PC-9 (cell line): ENCODE measurements at regions not wholly inside any gene's neighbourhood (a gene's known extent, or its start where the extent isn't known, plus 50 kb on each side); places are given as distances from the start of the nearest gene placed in this dataset.

ENCODE experiments used
- BruUV-seq: library from RNA; stranded (reverse); fragments of 400-500 nt; replicated peaks from 2 replicates; lab custom pipeline; 2021; lab: Mats Ljungman, UMichigan
- CTCF ChIA-PET: fragments of 300-600 bp; sonication (Branson Sonifier 250); formaldehyde crosslinking; loops from one replicate; lab custom pipeline; 2022; ENCODE audit warnings: antibody characterized with exemption; lab: Charles Lee
- POLR2A ChIA-PET: fragments of 300-600 bp; sonication (Branson Sonifier 250); formaldehyde crosslinking; loops from one replicate; lab custom pipeline; 2022; ENCODE audit warnings: antibody characterized with exemption; ENCODE audit not compliant: unreplicated experiment; lab: Charles Lee
- DNase-seq, 2 experiments: peaks; one replicate each; pipeline versions ENCODE4 v3.0.0 to v3.0.0-alpha.2; 2015 to 2022; ENCODE audit warnings: mixed read lengths in 1 of 2
- H2AFZ ChIP-seq: fragments of 200-600 bp; sonication (generic); 2 replicates; pipeline ENCODE4 v1.8.1; 2017; ENCODE audit warnings: antibody characterized with exemption
- H3F3A ChIP-seq: fragments of 200-600 bp; sonication (generic); 2 replicates; pipeline ENCODE4 v1.8.1; 2017; ENCODE audit warnings: antibody characterized with exemption, mild to moderate bottlenecking, low read depth; ENCODE audit not compliant: insufficient read depth
- H3K27ac ChIP-seq: fragments of 200-600 bp; sonication (generic); 2 replicates; pipeline ENCODE4 v1.6.1; 2016; ENCODE audit warnings: mixed run types
- H3K27me3 ChIP-seq: fragments of 200-600 bp; sonication (generic); 2 replicates; pipeline ENCODE4 v1.6.1; 2016; ENCODE audit warnings: low read depth, mixed run types; ENCODE audit not compliant: insufficient read depth
- H3K36me3 ChIP-seq: fragments of 200-600 bp; sonication (generic); 2 replicates; pipeline ENCODE4 v1.6.1; 2016; ENCODE audit warnings: low read depth, mixed run types
- H3K4me1 ChIP-seq: fragments of 200-600 bp; sonication (generic); replicated peaks from 2 replicates; pipeline ENCODE4 v1.6.1; 2016; ENCODE audit warnings: mixed run types; ENCODE audit not compliant: insufficient read depth
- H3K4me2 ChIP-seq: fragments of 200-600 bp; sonication (generic); 2 replicates; pipeline ENCODE4 v1.6.1; 2017; ENCODE audit warnings: mixed run types
- H3K4me3 ChIP-seq: fragments of 200-600 bp; sonication (generic); 2 replicates; pipeline ENCODE4 v1.6.1; 2016; ENCODE audit warnings: mixed run types
- H3K79me2 ChIP-seq: fragments of 200-600 bp; sonication (generic); 2 replicates; pipeline ENCODE4 v1.6.1; 2017; ENCODE audit warnings: low read depth, mixed run types
- H3K9me2 ChIP-seq: fragments of 200-600 bp; sonication (generic); 2 replicates; pipeline ENCODE4 v1.8.1; 2017; ENCODE audit warnings: mild to moderate bottlenecking; ENCODE audit not compliant: insufficient read depth
- H3K9me3 ChIP-seq: fragments of 200-600 bp; sonication (generic); 2 replicates; pipeline ENCODE4 v1.8.1; 2016; ENCODE audit warnings: low read depth; ENCODE audit not compliant: insufficient read depth
- H4K20me1 ChIP-seq: fragments of 200-600 bp; sonication (generic); 2 replicates; pipeline ENCODE4 v1.8.1; 2017; ENCODE audit not compliant: insufficient read depth
- CTCF ChIP-seq: fragments of 200-600 bp; sonication (generic); conservative IDR thresholded peaks from 2 replicates; pipeline ENCODE4 v1.6.1; 2017; ENCODE audit warnings: mixed run types, antibody characterized with exemption, mild to moderate bottlenecking, moderate library complexity
- EZH2 ChIP-seq: fragments of 200-600 bp; sonication (generic); IDR thresholded peaks from 2 replicates; pipeline ENCODE4 v1.8.0; 2017; ENCODE audit warnings: antibody characterized with exemption, low read depth
- intact Hi-C: fragments of 100-400 bp; cut with micrococcal nuclease; formaldehyde crosslinking; loops from one replicate; pipeline ENCODE4 v1.10.0; 2022; ENCODE audit not compliant: unreplicated experiment

GRCh38 chr10:88159127-88159829, 295.9 kb downstream of the PTEN start:
- Histone ChIP-seq H3K4me1 (peaks cover 37% of the 10 kb centered on the region), H3K4me3 (no peak overlapping the region), H4K20me1 (no peaks in the 10 kb centered on the region), H3K9me3 (no peaks in the 10 kb centered on the region; the same call in 1 of the 2 replicates), H3K27ac (peak overlapping the region; percentile 61), H3K79me2 (no peaks in the 10 kb centered on the region), H3F3A (peaks cover 15% of the 10 kb centered on the region; the same call in 1 of the 2 replicates), H3K9me2 (no peaks in the 10 kb centered on the region), H3K36me3 (no peaks in the 10 kb centered on the region), H3K4me2 (peak overlapping the region; percentile 45; the same call in 1 of the 2 replicates), H2AFZ (no peak overlapping the region), H3K27me3 (no peaks in the 10 kb centered on the region)
- no TSS peak for BruUV-seq
- intact Hi-C loops = loop anchor here (10.0 kb wide), 2 partner anchors 86 to 194 kb away; no protein-coding TSS in a partner anchor
- TF ChIP-seq EZH2 = no peak
- TF ChIP-seq CTCF = no peak
- ChIA-PET CTCF (no interaction called here), POLR2A (no interaction called here)
- no peak for DNase-seq

- no peaks in the 10 kb centered on the region; the same call in 1 of the 2 replicates for H3K9me3 ChIP-seq
- intact Hi-C loops = no loop called here
- BruUV-seq = no TSS peak
- no peak overlapping the region for H2AFZ ChIP-seq
- no peaks in the 10 kb centered on the region for H4K20me1 ChIP-seq
- H3K27me3 ChIP-seq = no peaks in the 10 kb centered on the region
- H3K36me3 ChIP-seq = no peaks in the 10 kb centered on the region
- POLR2A ChIA-PET = no interaction called here
- no peak overlapping the region for H3K27ac ChIP-seq
- no peaks in the 10 kb centered on the region for H3K79me2 ChIP-seq
- H3K4me2 ChIP-seq = no peak overlapping the region
- CTCF ChIA-PET = no interaction called here
- H3K4me3 ChIP-seq = no peak overlapping the region
- TF ChIP-seq CTCF (no peak), EZH2 (no peak)
- peaks cover 15% of the 10 kb centered on the region; the same call in 1 of the 2 replicates for H3F3A ChIP-seq
- DNase-seq = no peak
- H3K4me1 ChIP-seq = peaks cover 31% of the 10 kb centered on the region
- H3K9me2 ChIP-seq = no peaks in the 10 kb centered on the region
Observed at GRCh38 chr10:88161070-88161469, 297.6 kb downstream of the PTEN start.

- POLR2A ChIA-PET = no interaction called here
- H3K9me3 ChIP-seq = no peaks in the 10 kb centered on the region; the same call in 1 of the 2 replicates
- no peaks in the 10 kb centered on the region for H3K27me3 ChIP-seq
- H4K20me1 ChIP-seq = no peaks in the 10 kb centered on the region
- no TSS peak for BruUV-seq
- no peak overlapping the region for H2AFZ ChIP-seq
- no peak for DNase-seq
- H3K4me3 ChIP-seq = no peak overlapping the region
- intact Hi-C loops = no loop called here
- CTCF ChIA-PET = no interaction called here
- no peak overlapping the region for H3K27ac ChIP-seq
- H3K36me3 ChIP-seq = no peaks in the 10 kb centered on the region
- TF ChIP-seq EZH2 = no peak
- H3K79me2 ChIP-seq = no peaks in the 10 kb centered on the region
- H3F3A ChIP-seq = peaks cover 15% of the 10 kb centered on the region; the same call in 1 of the 2 replicates
- peaks cover 24% of the 10 kb centered on the region for H3K4me1 ChIP-seq
- no peak overlapping the region for H3K4me2 ChIP-seq
- H3K9me2 ChIP-seq = no peaks in the 10 kb centered on the region
Observed at GRCh38 chr10:88161756-88162155, 298.3 kb downstream of the PTEN start.
